Activated T-cell treated with anti-CD3 and anti-CD28 coated beads, Interleukin-2, amount 50 U/mL, for 4 hours (primary cell): ENCODE measurements at regions not wholly inside any gene's neighbourhood (a gene's known extent, or its start where the extent isn't known, plus 50 kb on each side); places are given as distances from the start of the nearest gene placed in this dataset.

ENCODE experiments used
- ATAC-seq, 2 donors: fragments of 200-7000 bp; cut with Tn5 transposase; one replicate each; pipeline ENCODE4 v1.10.0; 2021
- DNase-seq: peaks from one replicate; pipeline ENCODE4 v3.0.0-alpha.2; 2020
- H3K27me3 Mint-ChIP-seq: one replicate; pipeline ENCODE4 v1.8.0; 2021; ENCODE audit warnings: low read depth, mixed read lengths
- H3K36me3 Mint-ChIP-seq: one replicate; pipeline ENCODE4 v1.8.0; 2022; ENCODE audit warnings: mixed read lengths; ENCODE audit not compliant: insufficient read depth
- H3K4me1 Mint-ChIP-seq: one replicate; pipeline ENCODE4 v1.8.0; 2021; ENCODE audit warnings: low read depth, mixed read lengths
- H3K4me3 Mint-ChIP-seq: one replicate; pipeline ENCODE4 v1.8.0; 2021; ENCODE audit warnings: mild to moderate bottlenecking, moderate library complexity, mixed read lengths
- H3K9me3 Mint-ChIP-seq: one replicate; pipeline ENCODE4 v1.8.0; 2021; ENCODE audit warnings: mixed read lengths

GRCh38 chr12:68102731-68103130 is 56.8 kb downstream of the IFNG start:
- no peaks in the 10 kb centered on the region for H3K27me3 Mint-ChIP-seq
- H3K36me3 Mint-ChIP-seq, result no peaks in the 10 kb centered on the region
- H3K9me3 Mint-ChIP-seq, result no peaks in the 10 kb centered on the region
- H3K4me3 Mint-ChIP-seq, result no peak overlapping the region
- no peak for ATAC-seq
- no peaks in the 10 kb centered on the region for H3K4me1 Mint-ChIP-seq
- no peak for DNase-seq

- H3K36me3 Mint-ChIP-seq, result no peaks in the 10 kb centered on the region
Observed at GRCh38 chr12:68102163-68102562, 57.4 kb downstream of the IFNG start.

GRCh38 chr12:68100241-68100640 is 59.3 kb downstream of the IFNG start:
- ATAC-seq (no peak), DNase-seq (no peak)
- no peaks in the 10 kb centered on the region for H3K4me1 Mint-ChIP-seq
- no peaks in the 10 kb centered on the region for H3K9me3 Mint-ChIP-seq
- H3K27me3 Mint-ChIP-seq, result no peaks in the 10 kb centered on the region
- H3K4me3 Mint-ChIP-seq, result no peak overlapping the region
- H3K36me3 Mint-ChIP-seq, result no peaks in the 10 kb centered on the region

More at GRCh38 chr12:68102163-68102562, 57.4 kb downstream of the IFNG start:
- H3K4me3 Mint-ChIP-seq, result no peak overlapping the region
- H3K9me3 Mint-ChIP-seq, result no peaks in the 10 kb centered on the region
- no peaks in the 10 kb centered on the region for H3K27me3 Mint-ChIP-seq
- ATAC-seq (no peak), DNase-seq (no peak)
- H3K4me1 Mint-ChIP-seq, result no peaks in the 10 kb centered on the region

GRCh38 chr12:68098939-68099338 is 60.6 kb downstream of the IFNG start:
- DNase-seq (no peak), ATAC-seq (no peak)
- Mint-ChIP-seq H3K4me1 (no peaks in the 10 kb centered on the region), H3K9me3 (no peaks in the 10 kb centered on the region), H3K27me3 (no peaks in the 10 kb centered on the region), H3K4me3 (no peak overlapping the region), H3K36me3 (no peaks in the 10 kb centered on the region)

- Mint-ChIP-seq H3K9me3 (no peaks in the 10 kb centered on the region), H3K4me3 (no peak overlapping the region), H3K27me3 (peaks cover 5% of the 10 kb centered on the region), H3K36me3 (no peaks in the 10 kb centered on the region), H3K4me1 (no peaks in the 10 kb centered on the region)
- DNase-seq (no peak), ATAC-seq (no peak)
Observed at GRCh38 chr12:68097386-68097785, 62.2 kb downstream of the IFNG start.

- ATAC-seq (no peak), DNase-seq (no peak)
- Mint-ChIP-seq H3K9me3 (peaks cover 6% of the 10 kb centered on the region), H3K36me3 (no peaks in the 10 kb centered on the region), H3K27me3 (peaks cover 5% of the 10 kb centered on the region), H3K4me1 (no peaks in the 10 kb centered on the region), H3K4me3 (no peak overlapping the region)
Observed at GRCh38 chr12:68094645-68095395, 64.7 kb downstream of the IFNG start.

GRCh38 chr12:68094195-68094594 is 65.3 kb downstream of the IFNG start:
- H3K27me3 Mint-ChIP-seq, result peaks cover 5% of the 10 kb centered on the region
- peaks cover 12% of the 10 kb centered on the region for H3K9me3 Mint-ChIP-seq
- ATAC-seq (no peak), DNase-seq (no peak)
- no peaks in the 10 kb centered on the region for H3K36me3 Mint-ChIP-seq
- no peaks in the 10 kb centered on the region for H3K4me1 Mint-ChIP-seq
- no peak overlapping the region for H3K4me3 Mint-ChIP-seq

- DNase-seq (no peak), ATAC-seq (no peak)
- Mint-ChIP-seq H3K4me3 (no peak overlapping the region), H3K36me3 (no peaks in the 10 kb centered on the region), H3K4me1 (no peaks in the 10 kb centered on the region), H3K27me3 (peaks cover 5% of the 10 kb centered on the region), H3K9me3 (peaks cover 16% of the 10 kb centered on the region)
Observed at GRCh38 chr12:68092976-68093375, 66.6 kb downstream of the IFNG start.

GRCh38 chr12:68089101-68089500 is 70.4 kb downstream of the IFNG start:
- peaks cover 22% of the 10 kb centered on the region for H3K9me3 Mint-ChIP-seq
- peaks cover 3% of the 10 kb centered on the region for H3K36me3 Mint-ChIP-seq
- DNase-seq, result no peak

GRCh38 chr12:68086019-68086603 is 73.4 kb downstream of the IFNG start:
- Mint-ChIP-seq H3K36me3 (peaks cover 3% of the 10 kb centered on the region), H3K4me3 (no peak overlapping the region), H3K4me1 (peaks cover under 1% of the 10 kb centered on the region), H3K27me3 (no peaks in the 10 kb centered on the region), H3K9me3 (peaks cover 33% of the 10 kb centered on the region)
- no peak for ATAC-seq
- DNase-seq, result no peak

More at GRCh38 chr12:68089101-68089500, 70.4 kb downstream of the IFNG start:
- no peaks in the 10 kb centered on the region for H3K4me1 Mint-ChIP-seq
- no peak for ATAC-seq
- no peak overlapping the region for H3K4me3 Mint-ChIP-seq
- H3K27me3 Mint-ChIP-seq, result peaks cover 5% of the 10 kb centered on the region

- H3K36me3 Mint-ChIP-seq, result peaks cover 3% of the 10 kb centered on the region
- H3K4me3 Mint-ChIP-seq, result no peak overlapping the region
- peak in 1 of 2 donors; percentile 36 for ATAC-seq
- H3K9me3 Mint-ChIP-seq, result peaks cover 17% of the 10 kb centered on the region
- H3K4me1 Mint-ChIP-seq, result peaks cover 11% of the 10 kb centered on the region
- no peak for DNase-seq
- no peaks in the 10 kb centered on the region for H3K27me3 Mint-ChIP-seq
Observed at GRCh38 chr12:68081561-68081960, 78.0 kb downstream of the IFNG start.

GRCh38 chr12:68080577-68080976 is 79.0 kb downstream of the IFNG start:
- peaks cover 17% of the 10 kb centered on the region for H3K9me3 Mint-ChIP-seq
- H3K27me3 Mint-ChIP-seq, result no peaks in the 10 kb centered on the region
- H3K4me3 Mint-ChIP-seq, result no peak overlapping the region
- DNase-seq, result no peak
- ATAC-seq, result peak; percentile 67 to 78
- peaks cover 3% of the 10 kb centered on the region for H3K36me3 Mint-ChIP-seq
- H3K4me1 Mint-ChIP-seq, result peaks cover 11% of the 10 kb centered on the region

GRCh38 chr12:68078737-68079136 is 80.8 kb downstream of the IFNG start:
- ATAC-seq, result no peak
- H3K4me1 Mint-ChIP-seq, result peaks cover 11% of the 10 kb centered on the region
- DNase-seq, result no peak
- H3K9me3 Mint-ChIP-seq, result peaks cover 10% of the 10 kb centered on the region
- no peak overlapping the region for H3K4me3 Mint-ChIP-seq
- H3K27me3 Mint-ChIP-seq, result no peaks in the 10 kb centered on the region
- no peaks in the 10 kb centered on the region for H3K36me3 Mint-ChIP-seq

GRCh38 chr12:68075416-68075815 is 84.1 kb downstream of the IFNG start:
- Mint-ChIP-seq H3K4me1 (peaks cover 4% of the 10 kb centered on the region), H3K9me3 (no peaks in the 10 kb centered on the region), H3K36me3 (no peaks in the 10 kb centered on the region)

GRCh38 chr12:68074306-68075027 is 85.1 kb downstream of the IFNG start:
- H3K4me1 Mint-ChIP-seq, result peaks cover 3% of the 10 kb centered on the region
- no peak for ATAC-seq

More at GRCh38 chr12:68075416-68075815, 84.1 kb downstream of the IFNG start:
- ATAC-seq (no peak), DNase-seq (no peak)
- no peaks in the 10 kb centered on the region for H3K27me3 Mint-ChIP-seq
- no peak overlapping the region for H3K4me3 Mint-ChIP-seq

More at GRCh38 chr12:68074306-68075027, 85.1 kb downstream of the IFNG start:
- Mint-ChIP-seq H3K36me3 (no peaks in the 10 kb centered on the region), H3K27me3 (no peaks in the 10 kb centered on the region), H3K9me3 (no peaks in the 10 kb centered on the region), H3K4me3 (no peak overlapping the region)
- no peak for DNase-seq
